Kidney epithelial cell (primary cell): ENCODE measurements at regions not wholly inside any gene's neighbourhood (a gene's known extent, or its start where the extent isn't known, plus 50 kb on each side); places are given as distances from the start of the nearest gene placed in this dataset.
A peak's percentile ranks its signal among the peaks of the same experiment; 100 is the strongest.

Experiments used
- DNase-seq: peaks from one replicate; pipeline ENCODE4 v3.0.0-alpha.2; 2010; ENCODE audit warnings: low read depth
- H3K27me3 ChIP-seq: 2 replicates; pipeline ENCODE4 v1.6.0; 2011; ENCODE audit warnings: low read length; ENCODE audit not compliant: control insufficient read depth, insufficient read depth
- H3K36me3 ChIP-seq: 2 replicates; pipeline ENCODE4 v1.5.1; 2011; ENCODE audit warnings: low read length; ENCODE audit not compliant: control insufficient read depth, insufficient read depth
- H3K4me3 ChIP-seq: 2 replicates; pipeline ENCODE4 v1.5.1; 2011; ENCODE audit warnings: low read depth, mild to moderate bottlenecking, control low read depth, low read length
- CTCF ChIP-seq: IDR thresholded peaks from 2 replicates; pipeline ENCODE4 v1.5.1; 2011; ENCODE audit warnings: mild to moderate bottlenecking, moderate library complexity, low read length, control low read depth, inconsistent platforms; ENCODE audit not compliant: insufficient read depth, poor library complexity, severe bottlenecking

GRCh38 chr4:12421364-12421763 is 992.7 kb upstream of the HS3ST1 start:
- H3K36me3 ChIP-seq, result no peaks in the 10 kb centered on the region
- TF ChIP-seq CTCF, result no peak
- H3K4me3 ChIP-seq, result no peak overlapping the region
- no peak for DNase-seq
- no peaks in the 10 kb centered on the region for H3K27me3 ChIP-seq

DNA sequence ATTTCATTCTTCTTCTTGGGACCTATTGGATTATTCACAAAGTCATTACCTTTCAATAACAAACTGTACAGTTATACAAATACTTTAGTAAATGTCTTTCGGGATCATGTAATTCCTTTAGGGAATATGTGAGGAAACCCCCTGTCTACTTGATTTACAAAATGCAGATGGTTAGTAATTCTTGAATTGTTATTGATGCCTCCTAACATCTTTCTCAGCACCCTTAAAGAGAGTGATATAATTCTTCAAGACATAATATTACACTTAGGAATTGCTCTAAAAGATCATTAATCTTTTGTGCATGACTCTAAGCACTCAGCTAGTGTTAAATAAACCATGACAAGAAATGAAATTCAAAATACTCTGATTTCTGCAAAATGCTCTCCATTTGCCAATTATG is 988.1 kb upstream of the HS3ST1 start:
- Histone ChIP-seq H3K36me3 (no peaks in the 10 kb centered on the region), H3K4me3 (no peak overlapping the region), H3K27me3 (no peaks in the 10 kb centered on the region)
- DNase-seq, result no peak
- TF ChIP-seq CTCF, result no peak

DNA sequence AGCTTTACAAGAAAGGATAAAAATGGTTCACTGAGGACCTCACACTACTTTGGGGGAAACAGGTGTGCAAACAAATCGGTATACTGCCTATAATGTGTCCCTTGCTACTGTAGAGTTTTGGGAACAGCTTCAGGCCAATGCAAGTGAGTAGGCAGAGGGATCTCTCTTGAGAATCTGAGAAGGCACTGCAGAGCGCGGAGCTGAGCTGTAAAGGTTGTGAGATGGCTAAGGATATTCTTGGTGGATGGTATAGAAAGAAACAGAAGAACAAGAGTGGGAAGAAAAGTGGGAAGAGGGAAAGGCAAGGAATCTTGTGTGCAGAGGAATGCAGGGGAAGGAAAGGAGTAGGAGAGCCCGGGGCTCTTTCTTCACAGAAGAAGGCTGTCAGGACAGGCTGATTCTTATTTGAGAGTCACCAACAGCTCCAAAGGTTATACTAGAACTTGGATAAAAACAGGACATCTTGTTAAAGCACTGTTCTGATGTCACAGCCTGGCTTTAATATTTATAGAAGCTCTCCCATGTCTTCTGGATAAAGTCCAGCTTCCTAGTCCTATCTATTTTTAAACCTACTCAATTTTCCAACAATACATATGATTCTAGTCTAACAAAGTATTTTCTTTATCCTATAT is 985.6 kb upstream of the HS3ST1 start:
- Histone ChIP-seq H3K36me3 (no peaks in the 10 kb centered on the region), H3K4me3 (no peak overlapping the region), H3K27me3 (no peaks in the 10 kb centered on the region)
- no peak for DNase-seq
- no peak for TF ChIP-seq CTCF

- no peak for TF ChIP-seq CTCF
- DNase-seq, result no peak
- H3K27me3 ChIP-seq, result no peaks in the 10 kb centered on the region
- H3K4me3 ChIP-seq, result no peak overlapping the region
- no peaks in the 10 kb centered on the region for H3K36me3 ChIP-seq
Observed at GRCh38 chr4:12411072-12411471, 982.4 kb upstream of the HS3ST1 start.

DNA sequence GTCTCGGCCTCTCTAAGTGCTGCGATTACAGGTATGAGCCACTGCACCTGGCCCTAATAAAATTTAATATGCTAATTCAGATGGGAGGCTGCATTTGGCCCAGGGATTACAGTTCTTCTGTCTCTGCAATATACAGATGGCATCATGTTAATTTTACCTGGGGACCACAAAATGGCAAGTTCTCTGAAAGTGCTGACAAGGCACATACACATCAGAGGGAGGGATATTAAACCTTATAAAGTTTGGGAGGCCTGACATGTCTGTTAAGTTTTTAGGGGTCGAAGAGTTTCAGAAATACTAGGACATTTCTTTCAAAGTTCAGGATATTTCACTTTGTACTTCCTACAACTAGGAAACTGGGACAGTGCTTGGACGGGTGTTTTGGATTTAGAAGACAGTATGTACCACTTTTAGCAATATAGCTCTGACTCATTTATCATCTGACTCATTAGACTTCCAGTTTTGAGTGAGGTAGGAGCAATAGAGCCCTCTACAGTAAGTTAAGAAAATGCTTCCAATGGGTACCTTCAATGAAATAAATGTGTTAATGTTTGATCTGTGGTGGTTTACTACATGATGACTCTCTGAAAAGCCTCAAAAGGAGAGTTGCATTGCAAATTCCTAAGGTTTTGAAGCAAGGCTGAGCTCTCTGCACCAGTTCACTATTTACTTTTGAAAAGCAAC is 981.0 kb upstream of the HS3ST1 start:
- Histone ChIP-seq H3K27me3 (no peaks in the 10 kb centered on the region), H3K36me3 (no peaks in the 10 kb centered on the region), H3K4me3 (no peak overlapping the region)
- peak; percentile 39 for TF ChIP-seq CTCF
- peak; percentile 88 for DNase-seq

DNA sequence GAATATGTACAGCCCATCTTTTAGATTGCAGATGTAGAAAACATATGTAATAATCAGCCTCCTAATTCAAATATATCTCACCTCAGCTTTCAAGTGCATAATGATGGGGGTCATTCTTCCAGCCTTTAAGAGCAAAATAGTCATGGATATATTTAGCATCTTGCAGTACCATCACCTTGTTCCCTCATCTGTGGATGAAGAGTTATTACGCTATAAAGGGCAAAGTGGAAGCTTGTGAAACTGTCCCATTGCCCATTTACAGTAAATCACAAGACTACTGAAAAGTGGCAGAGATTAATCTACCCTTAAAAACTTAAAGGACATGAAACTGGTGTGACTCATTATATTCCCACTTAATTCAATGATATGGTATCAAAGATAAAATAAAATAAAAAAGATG is 979.7 kb upstream of the HS3ST1 start:
- H3K36me3 ChIP-seq, result no peaks in the 10 kb centered on the region
- H3K4me3 ChIP-seq, result no peak overlapping the region
- no peak for TF ChIP-seq CTCF
- H3K27me3 ChIP-seq, result no peaks in the 10 kb centered on the region
- no peak for DNase-seq
